Activated CD4-positive, alpha-beta T cell treated with anti-CD3 and anti-CD28 coated beads, Interleukin-2, Interleukin-6, amounts not matched to agents 100 ng/mL and 50 ng/mL, durations not matched to agents 16 hours and 8 hours (primary cell): ENCODE measurements at regions not wholly inside any gene's neighbourhood (a gene's known extent, or its start where the extent isn't known, plus 50 kb on each side); places are given as distances from the start of the nearest gene placed in this dataset.
A peak's percentile ranks its signal among the peaks of the same experiment; 100 is the strongest.

Source experiments
- DNase-seq: peaks from one replicate; pipeline ENCODE4 v3.0.0-alpha.2; 2020

DNA sequence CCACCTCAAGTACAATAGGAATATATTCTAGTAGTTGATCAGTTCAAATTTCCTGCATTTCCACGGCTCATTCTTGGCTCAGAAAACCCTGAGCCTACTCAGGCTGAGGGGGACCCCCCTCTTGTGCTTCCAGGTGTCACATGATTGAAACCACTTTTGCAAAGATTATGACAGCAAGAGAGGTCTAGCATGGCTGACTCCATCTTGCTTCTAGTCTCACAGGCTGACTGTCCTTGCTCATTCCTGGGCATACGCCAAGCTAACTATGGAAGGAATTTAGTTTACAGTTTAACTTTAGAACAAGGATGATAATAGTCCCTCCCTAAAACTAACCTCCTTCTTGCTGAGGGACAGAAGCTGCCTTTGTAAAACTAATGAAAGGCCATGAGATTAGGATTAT lies 154.1 kb downstream of the SNX18 start:
- no peak for DNase-seq

DNA sequence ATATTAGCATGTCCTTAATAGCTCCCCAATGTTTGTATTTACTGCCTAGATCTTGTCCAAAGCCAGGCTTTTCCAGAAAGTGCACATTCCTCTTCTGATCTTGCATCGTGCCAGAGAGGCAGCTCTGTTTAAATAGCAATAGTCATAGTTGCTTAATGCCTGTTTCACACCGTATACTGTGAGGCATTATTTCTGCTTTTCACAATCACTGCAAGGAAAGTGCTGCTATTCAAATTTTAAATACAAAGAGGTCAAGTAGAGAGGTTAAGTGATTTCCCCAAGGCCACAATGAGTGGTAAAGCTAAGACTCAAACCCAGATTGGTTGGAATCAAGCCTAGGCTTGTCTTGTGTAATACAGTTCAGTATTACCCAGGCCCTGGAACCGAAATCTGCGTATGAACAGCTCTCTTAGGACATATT lies 153.6 kb downstream of the SNX18 start:
- DNase-seq, result no peak

DNA sequence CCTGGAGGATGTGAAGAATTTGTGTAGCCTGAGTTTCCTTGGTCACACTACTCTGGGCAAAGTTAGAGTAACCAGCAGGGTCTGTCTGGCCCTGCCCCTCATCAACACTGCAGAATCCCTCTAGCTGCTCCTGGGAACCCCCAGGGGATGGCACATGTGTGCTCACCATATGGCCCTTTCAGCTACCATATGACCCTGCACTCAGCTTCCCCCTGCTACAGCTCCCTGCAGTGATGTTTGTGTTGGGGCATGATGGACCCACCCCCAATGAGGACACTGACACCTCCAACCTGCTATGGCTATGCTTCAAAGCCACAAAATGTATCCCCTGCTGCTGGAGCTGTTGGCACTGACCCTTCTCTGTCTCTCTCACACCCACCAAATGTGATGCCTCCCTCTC lies 152.7 kb downstream of the SNX18 start:
- no peak for DNase-seq

DNA sequence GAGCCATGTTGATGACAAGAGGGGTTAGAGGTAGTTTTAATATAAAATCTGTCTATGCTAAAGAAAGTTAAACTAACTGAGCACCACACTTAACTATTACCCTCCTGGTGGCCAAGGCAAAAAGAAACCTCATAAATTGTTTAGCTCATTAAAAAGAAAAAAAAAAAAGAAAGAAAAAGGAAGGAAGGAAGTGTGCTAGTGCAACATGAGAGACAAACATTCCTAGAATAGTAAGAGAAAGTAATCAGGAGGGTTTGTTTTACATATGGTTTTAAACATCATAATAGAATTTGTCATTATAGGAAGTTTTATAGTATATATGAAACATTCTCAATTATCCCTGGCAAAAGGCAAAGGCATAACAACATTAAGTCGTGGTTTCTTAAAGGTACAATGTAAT lies 152.3 kb downstream of the SNX18 start:
- DNase-seq, result no peak

DNA sequence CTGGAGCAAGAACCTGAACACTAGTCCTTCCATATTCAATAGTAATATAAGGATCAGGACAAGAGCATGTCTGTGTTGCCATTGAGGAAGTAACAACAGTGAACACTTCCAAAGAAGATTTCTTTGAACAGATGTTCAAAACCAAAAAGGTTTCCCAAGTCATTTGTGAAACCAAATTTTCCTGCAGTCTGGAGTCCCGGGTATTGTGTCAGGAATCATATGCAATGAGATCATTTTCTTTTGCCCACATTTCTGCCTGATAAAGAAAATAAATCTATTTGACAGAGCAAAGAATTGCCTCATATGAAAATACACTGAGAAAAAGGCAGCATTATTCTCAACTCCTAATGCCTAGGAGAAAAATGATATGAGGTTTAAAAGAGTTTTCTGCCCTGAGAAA lies 151.7 kb downstream of the SNX18 start:
- no peak for DNase-seq

DNA sequence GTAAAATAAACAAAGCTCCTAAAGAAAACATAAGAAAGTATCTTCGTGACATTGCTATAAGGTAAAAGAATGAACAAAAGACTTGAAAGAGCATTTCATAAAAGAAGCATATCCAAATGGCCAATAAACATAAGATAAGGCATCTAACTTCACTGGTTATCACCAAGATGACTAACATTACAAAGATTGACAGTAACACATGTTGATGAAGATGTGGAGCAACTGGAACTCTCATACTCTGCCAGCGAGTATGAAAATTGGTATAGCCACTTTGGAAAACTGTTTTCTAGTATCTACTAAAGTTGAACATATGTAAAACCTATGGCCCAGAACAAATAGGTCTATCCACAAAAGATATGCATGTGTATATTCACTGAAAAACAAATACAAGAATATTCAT lies 150.5 kb downstream of the SNX18 start:
- DNase-seq, result no peak

DNA sequence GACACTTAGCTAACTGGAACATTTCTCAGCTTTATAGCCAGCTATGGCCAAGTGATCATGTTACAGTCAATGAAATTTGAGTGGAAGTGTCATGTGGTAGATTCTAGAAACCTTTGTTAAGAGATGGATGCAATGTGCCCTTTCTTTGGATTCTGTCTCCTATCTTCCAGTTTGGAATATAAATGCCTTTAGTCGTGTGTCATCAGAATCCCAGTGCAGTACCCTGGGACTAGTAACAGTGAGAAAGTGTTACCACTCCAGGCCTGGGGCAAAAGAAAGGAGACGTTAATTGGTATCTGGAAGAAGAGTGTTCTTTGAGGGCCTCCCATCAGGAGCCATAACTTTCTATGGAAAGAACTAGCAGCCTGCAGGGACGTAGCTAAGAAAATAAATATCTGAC lies 149.6 kb downstream of the SNX18 start:
- DNase-seq, result no peak

DNA sequence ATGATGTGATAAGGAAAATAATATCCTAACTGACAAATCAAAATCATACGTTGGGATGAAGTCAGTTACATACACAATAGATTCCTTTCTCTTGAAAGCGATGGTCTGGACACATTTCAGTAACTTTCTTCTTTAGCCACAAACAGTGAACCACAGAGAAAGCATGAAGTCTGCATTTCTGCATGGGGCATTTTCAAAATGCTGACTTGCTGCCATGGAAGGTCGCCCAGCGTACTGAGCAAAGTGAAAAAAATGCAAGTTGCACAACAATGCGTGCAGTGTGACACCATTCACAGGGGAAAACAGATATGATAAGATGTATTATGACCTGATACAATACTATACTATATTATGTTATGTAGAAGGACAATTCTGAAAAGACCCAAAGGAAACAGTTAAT lies 146.3 kb downstream of the SNX18 start:
- DNase-seq, result no peak

DNA sequence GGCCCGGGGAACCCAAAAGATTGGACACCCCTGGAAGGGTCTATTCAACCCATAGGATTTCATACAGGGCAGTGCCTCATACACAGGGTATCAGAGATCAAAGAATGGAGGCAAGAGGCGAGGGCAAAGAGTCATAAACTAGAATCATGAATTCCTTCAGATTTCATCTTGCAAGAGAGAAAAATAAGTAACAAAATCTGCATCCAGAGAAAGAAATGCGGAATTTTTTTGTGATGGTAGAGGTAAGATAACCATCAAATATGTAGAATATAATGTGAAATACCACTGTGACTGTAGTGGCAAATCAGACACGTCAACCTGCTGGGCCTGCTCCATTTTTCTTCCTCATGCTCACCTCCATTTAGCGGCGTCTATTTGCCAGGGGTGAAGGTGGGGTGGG lies 143.6 kb downstream of the SNX18 start:
- DNase-seq, result no peak

DNA sequence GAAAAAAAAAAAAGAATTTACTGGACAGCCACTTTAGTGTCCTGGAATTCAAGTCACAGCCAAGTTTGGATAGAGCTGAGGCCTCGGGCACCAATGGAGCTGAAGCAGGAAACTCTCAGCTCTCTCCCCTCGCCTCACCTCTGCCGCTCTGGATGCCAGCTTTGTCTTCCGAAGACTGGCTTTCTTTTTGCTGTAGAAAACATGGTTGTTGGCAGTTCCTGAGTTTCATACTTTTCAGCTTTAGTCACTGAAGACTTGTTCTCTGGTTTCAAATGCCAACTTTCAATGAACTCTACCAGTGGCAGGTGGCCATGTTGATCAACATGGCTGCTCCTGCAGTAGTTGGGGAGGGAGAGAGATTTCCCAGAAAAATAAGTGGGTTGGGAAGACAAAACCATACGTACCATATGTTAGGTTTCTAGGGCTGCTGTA lies 142.2 kb downstream of the SNX18 start:
- no peak for DNase-seq

DNA sequence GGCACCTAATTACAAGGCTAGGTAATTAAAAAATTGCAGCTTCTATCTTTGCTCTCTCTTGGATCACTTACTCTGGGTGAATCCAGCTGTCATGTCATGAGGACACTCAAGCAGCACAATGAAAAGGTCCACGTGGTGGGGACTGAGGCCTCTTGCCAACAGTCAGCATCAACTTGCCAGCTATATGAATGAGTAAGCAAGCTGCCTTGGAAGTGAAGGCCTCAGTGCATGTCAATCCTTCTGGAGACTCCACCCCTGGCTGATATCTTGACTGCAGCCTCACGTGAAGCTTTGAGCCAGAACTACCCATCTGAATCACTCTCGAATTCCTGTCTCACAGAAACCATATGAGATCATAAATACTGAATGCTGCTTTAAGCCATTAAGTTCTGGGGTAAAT lies 140.5 kb downstream of the SNX18 start:
- peak; percentile 8 for DNase-seq

DNA sequence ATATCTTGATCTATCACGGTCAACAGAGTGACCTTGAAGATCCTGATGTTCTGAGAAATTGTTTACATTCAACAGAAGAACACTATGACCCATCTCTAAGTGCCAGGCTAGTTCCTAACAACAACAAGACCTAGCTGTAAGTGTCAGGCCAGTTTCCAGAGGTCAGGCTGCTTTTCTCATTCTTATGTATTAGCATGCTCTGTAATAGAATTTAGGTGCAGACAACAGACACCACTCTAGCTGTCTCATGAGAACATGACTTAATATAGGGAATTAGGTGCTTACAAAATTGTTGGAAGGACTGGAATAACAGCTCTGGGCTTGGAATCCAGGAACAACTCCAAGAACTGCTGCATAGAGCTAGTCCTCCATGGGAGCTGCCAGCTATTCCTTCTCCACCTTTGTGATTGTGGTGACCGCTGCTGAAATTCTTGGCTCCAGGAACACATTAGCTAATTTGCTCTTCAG lies 138.7 kb downstream of the SNX18 start:
- no peak for DNase-seq

DNA sequence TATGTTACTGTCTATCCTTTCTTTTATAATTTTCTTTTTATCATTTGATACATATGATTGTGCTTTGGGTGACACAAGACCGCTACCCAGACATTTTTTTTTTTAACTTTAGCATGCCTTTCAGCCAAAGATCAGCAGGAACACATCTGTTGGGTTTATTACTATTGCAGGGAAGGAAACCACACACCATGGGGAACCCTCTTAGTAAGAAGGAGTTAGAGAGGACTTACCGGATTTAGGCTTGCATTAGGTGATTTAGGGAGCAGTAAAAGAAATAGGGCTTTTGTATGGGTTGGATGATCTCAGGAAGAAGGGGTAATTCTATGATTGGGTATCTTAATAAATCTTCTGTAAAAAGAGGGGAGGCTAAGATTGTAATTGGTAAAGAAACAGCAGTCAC lies 138.2 kb downstream of the SNX18 start:
- DNase-seq, result no peak

DNA sequence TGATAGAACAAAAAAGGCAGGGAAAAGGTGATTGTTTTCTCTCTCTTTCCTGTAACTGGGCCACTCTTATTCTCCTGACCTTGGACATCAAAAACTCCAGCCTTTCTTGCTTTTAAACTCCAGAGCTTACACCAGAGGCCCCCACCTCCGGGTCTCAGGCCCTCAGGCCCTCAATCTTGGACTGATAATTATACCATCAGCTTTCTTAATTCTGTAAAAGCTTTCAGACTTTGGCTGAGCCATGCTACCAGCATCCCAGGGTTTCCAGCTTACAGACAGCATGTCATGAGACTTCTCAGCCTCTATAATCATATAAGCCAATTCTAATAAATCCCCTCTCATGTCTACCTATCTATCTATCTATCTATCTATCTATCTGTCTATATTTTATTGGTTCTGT lies 137.7 kb downstream of the SNX18 start:
- no peak for DNase-seq

DNA sequence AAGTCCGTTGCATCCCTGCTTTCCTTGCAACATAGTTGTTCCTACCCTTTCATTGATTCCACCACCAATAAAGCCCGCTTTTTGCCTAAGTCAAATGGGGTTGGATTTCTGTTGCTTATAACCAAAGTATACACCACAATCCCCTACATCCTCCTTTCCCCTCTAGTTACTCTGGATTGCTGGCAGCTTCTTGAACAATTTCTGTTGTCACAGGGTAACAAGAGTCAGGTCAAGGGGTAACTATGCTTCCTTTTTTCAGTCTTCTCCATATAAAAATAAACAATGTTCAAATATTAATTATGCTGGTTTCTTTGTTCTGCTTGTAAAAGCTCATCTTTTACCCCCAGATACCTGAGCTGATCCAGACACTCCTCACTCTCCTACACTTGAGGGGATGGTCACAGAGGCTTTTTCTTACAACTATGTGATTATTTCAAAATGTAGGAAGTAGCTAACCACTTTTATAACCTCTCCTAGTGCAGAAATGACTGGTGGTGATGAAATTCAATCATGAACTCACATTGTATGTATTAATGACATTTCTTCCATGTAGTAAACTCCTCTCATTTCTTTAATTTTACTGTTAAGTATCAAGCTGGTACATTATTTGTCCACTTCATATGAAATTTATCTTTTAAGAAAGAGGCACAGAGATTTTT lies 136.5 kb downstream of the SNX18 start:
- DNase-seq, result peak; percentile 13

DNA sequence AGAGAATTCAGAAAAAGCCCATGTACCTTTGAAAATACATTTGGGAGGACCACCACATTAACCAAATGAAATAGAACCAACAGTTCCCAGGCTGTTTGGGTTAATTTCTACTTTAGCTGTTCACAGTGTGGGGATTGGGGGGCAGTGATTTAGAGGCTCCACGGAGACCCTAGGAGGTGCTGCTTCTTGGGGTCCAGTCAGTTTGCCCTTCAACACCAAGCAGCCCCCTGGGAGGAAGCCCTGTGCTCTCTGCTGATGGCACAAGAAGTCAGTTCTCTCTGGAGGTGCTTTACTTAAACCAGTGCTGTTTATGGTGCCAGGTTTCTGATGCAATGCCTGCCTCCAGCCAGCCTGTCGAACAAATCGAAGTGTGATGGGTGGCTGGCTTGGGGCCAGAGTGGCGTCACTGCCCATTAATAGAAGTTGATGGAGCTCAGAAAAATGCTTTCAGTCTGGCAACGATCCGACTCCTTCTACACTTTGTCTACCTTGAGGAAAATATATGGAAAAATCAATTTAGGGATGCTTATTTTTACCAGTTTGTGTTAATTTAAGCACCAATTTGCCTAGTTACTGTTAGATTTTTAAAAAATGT lies 134.0 kb downstream of the SNX18 start:
- no peak for DNase-seq

DNA sequence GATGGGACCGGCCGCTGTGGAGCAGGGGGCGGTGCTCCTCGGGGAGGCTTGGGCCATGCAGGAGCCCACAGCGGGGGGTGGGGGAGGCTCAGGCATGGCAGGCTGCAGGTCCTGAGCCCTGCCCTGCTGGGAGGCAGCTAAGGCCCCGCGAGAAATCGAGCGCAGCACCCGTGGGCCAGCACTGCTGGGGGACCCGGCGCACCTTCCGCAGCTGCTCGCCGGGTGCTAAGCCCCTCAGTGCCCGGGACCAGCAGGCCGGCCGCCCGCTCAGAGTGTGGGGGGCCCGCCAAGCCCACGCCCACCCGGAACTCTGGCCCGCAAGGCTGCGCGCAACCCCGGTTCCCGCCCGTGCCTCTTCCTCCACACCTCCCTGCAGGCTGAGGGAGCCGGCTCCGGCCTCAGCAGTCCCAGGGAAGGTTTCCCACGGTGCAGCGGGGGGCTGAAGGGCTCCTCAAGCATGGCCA lies 131.5 kb downstream of the SNX18 start:
- no peak for DNase-seq

DNA sequence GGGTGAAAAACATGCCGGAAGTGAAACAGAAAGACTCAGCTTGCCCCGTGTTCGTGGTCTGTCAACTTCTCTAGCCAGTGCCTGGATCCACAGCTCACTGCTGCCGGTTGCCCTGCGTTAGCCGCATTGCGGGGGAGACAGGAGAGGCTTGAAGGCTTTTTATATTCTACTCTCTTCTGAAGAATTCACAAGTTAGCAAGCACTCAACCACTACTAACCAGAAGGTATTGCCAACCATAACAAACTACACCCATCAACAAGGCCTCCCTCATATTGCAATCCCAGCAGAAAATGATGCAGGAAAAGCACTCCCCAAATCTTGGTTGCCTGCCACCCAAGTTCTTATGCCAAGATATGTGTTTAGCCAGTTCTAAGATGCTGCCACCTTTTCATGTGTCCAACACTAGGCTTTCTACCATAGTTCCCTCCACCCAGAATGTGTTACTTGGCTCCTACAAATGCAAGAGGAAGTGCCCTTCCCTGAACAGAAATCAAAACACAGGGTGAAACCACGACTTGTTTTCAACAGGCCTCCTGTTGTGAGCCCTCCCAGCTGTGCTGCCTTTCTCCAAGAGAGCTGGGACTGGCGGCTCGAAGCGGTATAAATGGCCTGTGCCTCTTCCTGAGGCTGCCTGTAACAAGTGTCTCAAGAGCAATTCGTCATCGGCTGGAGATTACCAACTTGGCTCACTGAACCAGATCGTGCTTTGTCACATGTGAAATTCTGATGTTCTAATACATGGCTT lies 129.0 kb downstream of the SNX18 start:
- DNase-seq, result peak; percentile 86

DNA sequence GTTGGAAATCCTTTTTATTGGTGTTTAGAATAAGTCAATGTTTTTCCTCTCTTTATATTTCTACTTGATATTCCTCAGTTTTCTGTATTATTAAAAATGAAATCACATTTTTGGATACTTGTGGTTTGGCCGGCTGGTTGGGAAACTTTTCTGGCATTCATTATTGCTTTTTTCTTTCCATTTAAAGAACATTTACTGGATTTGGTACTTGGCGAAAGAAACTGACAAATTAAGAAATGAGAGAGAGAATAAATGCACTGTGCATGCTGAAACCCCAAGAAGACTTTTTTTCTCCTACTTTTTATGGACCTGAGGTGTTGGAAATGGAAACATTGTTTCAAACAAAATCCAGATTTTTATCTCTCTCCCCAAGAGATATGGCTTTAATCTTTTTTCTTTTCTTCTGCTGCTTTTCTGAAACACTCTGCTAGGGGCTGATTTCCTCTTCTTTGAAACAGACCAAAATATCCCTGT lies 128.4 kb downstream of the SNX18 start:
- no peak for DNase-seq

DNA sequence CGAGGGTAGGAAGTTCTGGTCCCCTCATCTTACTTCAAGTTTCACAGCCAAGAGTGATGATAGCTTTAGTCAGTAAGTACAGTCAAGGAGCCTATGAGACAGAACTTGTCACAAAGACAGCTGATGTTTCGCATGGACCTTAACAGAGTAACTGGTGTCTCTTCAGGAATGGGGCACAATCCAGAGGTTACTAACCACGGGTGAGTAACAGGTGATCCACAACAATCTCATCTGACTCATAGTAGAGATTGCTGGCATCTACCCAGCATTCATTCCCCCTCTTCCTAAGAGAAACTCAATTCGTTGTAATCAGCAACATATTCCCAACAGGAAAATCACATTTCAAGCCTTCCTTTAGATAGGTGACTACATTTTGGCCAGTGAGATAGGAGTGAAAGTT lies 126.7 kb downstream of the SNX18 start:
- no peak for DNase-seq

DNA sequence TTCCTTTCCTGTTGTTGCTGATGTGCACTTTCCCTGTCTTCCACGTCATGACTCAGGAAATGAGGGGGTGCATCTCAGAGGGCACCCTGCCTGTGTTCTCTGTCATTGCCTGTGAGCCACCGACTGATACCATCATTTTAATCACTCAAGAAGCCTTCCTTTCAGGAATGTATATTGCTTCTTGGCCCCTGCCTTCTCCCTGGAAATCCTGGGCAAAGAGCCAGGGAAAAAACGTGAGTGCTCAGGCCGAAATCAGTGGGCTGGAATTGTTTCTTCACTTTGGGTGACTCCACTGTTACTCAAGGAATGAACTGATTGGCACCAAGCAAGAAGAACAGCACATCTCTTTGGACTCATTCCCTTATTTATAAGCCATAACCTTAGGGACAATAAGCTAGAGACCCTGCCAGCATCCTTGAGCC lies 126.1 kb downstream of the SNX18 start:
- no peak for DNase-seq

DNA sequence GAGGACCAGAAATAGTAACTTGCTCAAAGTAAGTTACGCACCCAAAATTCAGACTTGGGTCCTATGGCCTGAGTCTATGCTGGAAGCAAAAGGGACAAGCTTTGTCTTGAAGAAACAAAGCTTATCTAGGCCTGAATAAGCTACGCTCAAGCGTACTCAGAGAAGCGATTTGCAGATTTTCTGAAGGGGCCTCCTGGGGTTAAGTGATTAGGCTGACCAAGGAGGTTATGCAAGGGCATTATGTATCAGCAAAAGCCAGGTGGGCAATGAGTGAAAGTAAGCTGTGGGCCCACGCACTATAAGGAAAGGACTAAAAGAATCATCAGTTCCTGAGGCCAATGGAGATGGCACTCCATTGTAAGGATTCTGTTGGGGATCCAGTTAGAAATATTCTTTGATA lies 122.1 kb downstream of the SNX18 start:
- DNase-seq, result no peak

DNA sequence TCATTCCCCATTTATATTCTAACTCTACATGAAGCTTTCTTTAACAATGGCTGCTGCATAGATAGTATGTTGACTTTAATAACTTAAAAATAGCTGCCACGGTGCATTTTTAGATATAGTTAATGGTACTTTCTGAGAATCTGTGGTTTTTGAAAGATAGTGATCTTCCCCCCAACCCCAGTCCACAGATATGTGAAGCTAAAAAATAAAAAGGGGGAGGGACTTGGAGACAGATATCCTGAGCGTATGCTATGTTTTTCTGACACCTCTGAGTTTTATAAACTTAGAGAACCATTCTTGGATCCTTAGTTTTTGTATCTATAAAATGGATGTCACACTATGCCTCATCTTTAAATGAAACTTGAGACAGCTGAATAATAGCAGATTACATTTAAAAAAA lies 120.5 kb downstream of the SNX18 start:
- DNase-seq, result no peak

DNA sequence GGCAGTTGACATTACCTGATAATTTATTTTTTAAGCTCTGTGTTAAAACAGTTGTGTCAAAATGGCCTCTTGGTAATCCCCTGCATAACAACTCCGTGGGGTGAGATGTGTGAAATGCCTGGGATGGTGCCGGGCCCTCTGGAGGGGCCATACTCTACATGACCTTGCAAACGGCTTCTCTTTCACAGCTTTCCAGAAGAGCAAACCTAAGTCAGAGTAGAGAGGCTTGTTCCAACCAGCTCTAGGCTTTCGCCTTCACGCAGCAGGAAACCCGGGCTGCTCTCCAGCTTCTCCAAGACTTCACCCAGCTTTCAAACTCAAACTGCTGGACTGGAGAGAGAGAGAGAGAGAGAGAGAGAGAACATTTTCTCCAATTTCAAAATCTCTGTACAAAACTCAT lies 120.1 kb downstream of the SNX18 start:
- no peak for DNase-seq
